ENCODE measurements at regions not wholly inside any gene's neighbourhood (a gene's known extent, or its start where the extent isn't known, plus 50 kb on each side); places are given as distances from the start of the nearest gene placed in this dataset.

- no peak for TF ChIP-seq JUN (CRISPR knock-in tag; IDR thresholded peaks at IDR 0.05)
- no peak for TF ChIP-seq ZNF423 (CRISPR knock-in tag; IDR thresholded peaks at IDR 0.05)
Measured at GRCh38 chr4:8528713-8529112, 51.5 kb upstream of the GPR78 start.
